WTC11 (cell line): ENCODE measurements at regions not wholly inside any gene's neighbourhood (a gene's known extent, or its start where the extent isn't known, plus 50 kb on each side); places are given as distances from the start of the nearest gene placed in this dataset.
"Not testable (repeated sequence)": the region's sequence is repeated elsewhere in the genome, so short reads cannot be mapped to it uniquely, and the experiment has no call there.

Source experiments
- ATAC-seq: fragments of 200-7000 bp; cut with Tn5 transposase; 2 replicates; pipeline ENCODE4 v1.10.0; 2021; ENCODE audit warnings: mild to moderate bottlenecking, moderate library complexity
- CTCF ChIA-PET: fragments of 300-600 bp; sonication (Branson Sonifier 250); formaldehyde crosslinking; loops from one replicate; lab custom pipeline; 2021; ENCODE audit warnings: antibody characterized with exemption; lab: Charles Lee
- POLR2A ChIA-PET: fragments of 350-600 bp; sonication (Branson Sonifier 250); formaldehyde crosslinking; loops from one replicate; lab custom pipeline; 2021; ENCODE audit warnings: antibody characterized with exemption; lab: Charles Lee
- DNase-seq: peaks from one replicate; pipeline ENCODE4 v3.0.0; 2021; ENCODE audit warnings: low spot score
- H3K27ac Mint-ChIP-seq: 2 replicates; pipeline ENCODE4 v1.8.0; 2021; ENCODE audit warnings: mixed read lengths
- H3K27me3 Mint-ChIP-seq: 2 replicates; pipeline ENCODE4 v1.8.0; 2021; ENCODE audit warnings: low read depth, mild to moderate bottlenecking, moderate library complexity, mixed read lengths
- H3K36me3 Mint-ChIP-seq: 2 replicates; pipeline ENCODE4 v1.8.0; 2021; ENCODE audit warnings: mixed read lengths
- H3K4me1 Mint-ChIP-seq: 2 replicates; pipeline ENCODE4 v1.8.0; 2022; ENCODE audit warnings: mixed read lengths
- H3K4me3 Mint-ChIP-seq: 2 replicates; pipeline ENCODE4 v1.8.0; 2021; ENCODE audit warnings: mild to moderate bottlenecking, moderate library complexity, mixed read lengths
- H3K9me3 Mint-ChIP-seq: 2 replicates; pipeline ENCODE4 v1.8.0; 2021; ENCODE audit warnings: mixed read lengths
- CBFB ChIP-seq: sonication (generic); formaldehyde crosslinking; IDR thresholded peaks from 2 replicates; pipeline ENCODE4 v1.8.1; 2022; ENCODE audit warnings: mild to moderate bottlenecking, low read depth, missing genetic modification reagents
- CREB1 ChIP-seq: sonication (generic); formaldehyde crosslinking; IDR thresholded peaks from 2 replicates; pipeline ENCODE4 v1.8.0; 2023; ENCODE audit warnings: mild to moderate bottlenecking, missing genetic modification reagents
- CREM ChIP-seq: sonication (generic); formaldehyde crosslinking; IDR thresholded peaks from 2 replicates; pipeline ENCODE4 v1.8.1; 2022; ENCODE audit warnings: mild to moderate bottlenecking, missing genetic modification reagents, moderate library complexity
- ETV6 ChIP-seq: sonication (generic); formaldehyde crosslinking; IDR thresholded peaks from 2 replicates; pipeline ENCODE4 v1.8.1; 2022; ENCODE audit warnings: mild to moderate bottlenecking, missing genetic modification reagents
- FOXK1 ChIP-seq: sonication (generic); formaldehyde crosslinking; IDR thresholded peaks from 2 replicates; pipeline ENCODE4 v1.8.0; 2022; ENCODE audit warnings: mild to moderate bottlenecking, moderate library complexity, missing genetic modification reagents
- GABPB1 ChIP-seq: sonication (generic); formaldehyde crosslinking; IDR thresholded peaks from 2 replicates; pipeline ENCODE4 v1.8.1; 2023; ENCODE audit warnings: mild to moderate bottlenecking, missing genetic modification reagents
- GRHL2 ChIP-seq: fragments of 250-450 bp; sonication (Bioruptor Pico); IDR thresholded peaks from 2 replicates; pipeline ENCODE4 v1.8.0; 2022; ENCODE audit warnings: mild to moderate bottlenecking, moderate library complexity; ENCODE audit not compliant: insufficient replicate concordance, severe bottlenecking
- JAZF1 ChIP-seq: fragments of 250-450 bp; sonication (Bioruptor Pico); IDR thresholded peaks from 2 replicates; pipeline ENCODE4 v1.9.0; 2021; ENCODE audit warnings: moderate library complexity, mild to moderate bottlenecking, inconsistent platforms
- MYBL2 ChIP-seq: sonication (generic); formaldehyde crosslinking; IDR thresholded peaks from 2 replicates; pipeline ENCODE4 v1.8.1; 2023; ENCODE audit warnings: mild to moderate bottlenecking, moderate library complexity, missing genetic modification reagents
- NR3C1 ChIP-seq: sonication (generic); formaldehyde crosslinking; conservative IDR thresholded peaks from 2 replicates; pipeline ENCODE4 v1.8.1; 2023; ENCODE audit warnings: low read depth, mild to moderate bottlenecking, missing genetic modification reagents
- PRRX2 ChIP-seq: fragments of 250-450 bp; sonication (Bioruptor Pico); IDR thresholded peaks from 2 replicates; pipeline ENCODE4 v1.8.0; 2021; ENCODE audit warnings: mild to moderate bottlenecking
- SMAD3 ChIP-seq: sonication (generic); formaldehyde crosslinking; IDR thresholded peaks from 2 replicates; pipeline ENCODE4 v1.8.0; 2022; ENCODE audit warnings: missing genetic modification reagents, mild to moderate bottlenecking, borderline replicate concordance
- TEAD4 ChIP-seq: sonication (generic); formaldehyde crosslinking; IDR thresholded peaks from 2 replicates; pipeline ENCODE4 v1.8.0; 2022; ENCODE audit warnings: mild to moderate bottlenecking, missing genetic modification reagents
- TP53 ChIP-seq: sonication (generic); formaldehyde crosslinking; IDR thresholded peaks from 2 replicates; pipeline ENCODE4 v1.8.1; 2023; ENCODE audit warnings: mild to moderate bottlenecking, missing genetic modification reagents
- ZBTB21 ChIP-seq: sonication (generic); formaldehyde crosslinking; IDR thresholded peaks from 2 replicates; pipeline ENCODE4 v1.8.1; 2023; ENCODE audit warnings: mild to moderate bottlenecking, missing genetic modification reagents, borderline replicate concordance
- ZNF121 ChIP-seq: sonication (generic); formaldehyde crosslinking; IDR thresholded peaks from 2 replicates; pipeline ENCODE4 v1.8.0; 2023; ENCODE audit warnings: missing genetic modification reagents
- ZNF138 ChIP-seq: sonication (generic); formaldehyde crosslinking; conservative IDR thresholded peaks from 2 replicates; pipeline ENCODE4 v1.8.1; 2022; ENCODE audit warnings: mild to moderate bottlenecking, moderate library complexity, missing genetic modification reagents
- ZNF263 ChIP-seq: sonication (generic); formaldehyde crosslinking; IDR thresholded peaks from 2 replicates; pipeline ENCODE4 v1.8.1; 2022; ENCODE audit warnings: low read depth, mild to moderate bottlenecking, moderate library complexity, missing genetic modification reagents
- ZNF396 ChIP-seq: fragments of 250-450 bp; sonication (Bioruptor Pico); IDR thresholded peaks from 2 replicates; pipeline ENCODE4 v1.8.0; 2021; ENCODE audit warnings: mild to moderate bottlenecking, moderate library complexity, borderline replicate concordance
- ZNF423 ChIP-seq: fragments of 250-450 bp; sonication (Bioruptor Pico); IDR thresholded peaks from 2 replicates; pipeline ENCODE4 v2.1.2; 2022; ENCODE audit warnings: mild to moderate bottlenecking, moderate library complexity
- TF ChIP-seq, protein P1 (sequence below): fragments of 200-600 bp; IDR thresholded peaks from 2 replicates; pipeline ENCODE4 v1.8.0; 2022; ENCODE audit warnings: antibody characterized with exemption
- TF ChIP-seq, protein P2 (sequence below): fragments of 250-450 bp; sonication (Bioruptor Pico); IDR thresholded peaks from 2 replicates; pipeline ENCODE4 v2.1.2; 2022; ENCODE audit warnings: mild to moderate bottlenecking, moderate library complexity
- TF ChIP-seq, protein P3 (sequence below): fragments of 250-450 bp; sonication (Bioruptor Pico); IDR thresholded peaks from 2 replicates; pipeline ENCODE4 v1.9.0; 2021; ENCODE audit warnings: mild to moderate bottlenecking

DNA sequence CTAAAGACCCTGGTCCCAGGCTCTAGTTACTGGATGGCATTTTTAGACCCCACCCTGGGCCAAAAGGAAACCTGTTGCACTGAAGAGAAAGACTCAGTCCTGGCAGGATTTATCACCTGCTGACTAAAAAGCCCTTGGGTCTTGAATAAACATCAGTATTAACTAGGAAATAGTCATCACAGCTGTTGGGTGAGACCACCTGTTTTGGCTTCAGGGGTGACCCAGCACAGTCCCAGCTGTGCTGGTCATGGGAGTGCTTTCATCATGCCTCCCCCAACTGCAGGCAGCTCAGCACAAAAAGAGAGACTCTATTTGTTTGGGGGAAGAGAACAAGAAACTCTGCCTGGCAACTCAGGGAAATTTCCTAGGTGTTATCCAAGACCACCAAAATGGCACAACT, 903.2 kb downstream of the C4orf33 start:
- Mint-ChIP-seq H3K9me3 (peaks cover 29% of the 10 kb centered on the region), H3K4me1 (peaks cover 7% of the 10 kb centered on the region), H3K4me3 (no peak overlapping the region), H3K27me3 (no peaks in the 10 kb centered on the region), H3K27ac (no peak overlapping the region), H3K36me3 (peaks cover 9% of the 10 kb centered on the region)
- ATAC-seq = no peak
- ChIA-PET POLR2A (no interaction called here), CTCF (no interaction called here)
- TF ChIP-seq TP53 (CRISPR knock-in tag) (no peak), GABPB1 (CRISPR knock-in tag) (no peak), PRRX2 (no peak), ZNF138 (no peak), ZNF423 (CRISPR knock-in tag) (no peak), FOXK1 (no peak), CREB1 (no peak), ZNF121 (no peak), MYBL2 (no peak), ZNF263 (no peak), ZBTB21 (CRISPR knock-in tag) (no peak), JAZF1 (CRISPR knock-in tag) (no peak), ETV6 (no peak), TEAD4 (CRISPR knock-in tag) (no peak), ZNF396 (CRISPR knock-in tag) (no peak), SMAD3 (no peak), GRHL2 (no peak)
- TF ChIP-seq, protein P1, sequence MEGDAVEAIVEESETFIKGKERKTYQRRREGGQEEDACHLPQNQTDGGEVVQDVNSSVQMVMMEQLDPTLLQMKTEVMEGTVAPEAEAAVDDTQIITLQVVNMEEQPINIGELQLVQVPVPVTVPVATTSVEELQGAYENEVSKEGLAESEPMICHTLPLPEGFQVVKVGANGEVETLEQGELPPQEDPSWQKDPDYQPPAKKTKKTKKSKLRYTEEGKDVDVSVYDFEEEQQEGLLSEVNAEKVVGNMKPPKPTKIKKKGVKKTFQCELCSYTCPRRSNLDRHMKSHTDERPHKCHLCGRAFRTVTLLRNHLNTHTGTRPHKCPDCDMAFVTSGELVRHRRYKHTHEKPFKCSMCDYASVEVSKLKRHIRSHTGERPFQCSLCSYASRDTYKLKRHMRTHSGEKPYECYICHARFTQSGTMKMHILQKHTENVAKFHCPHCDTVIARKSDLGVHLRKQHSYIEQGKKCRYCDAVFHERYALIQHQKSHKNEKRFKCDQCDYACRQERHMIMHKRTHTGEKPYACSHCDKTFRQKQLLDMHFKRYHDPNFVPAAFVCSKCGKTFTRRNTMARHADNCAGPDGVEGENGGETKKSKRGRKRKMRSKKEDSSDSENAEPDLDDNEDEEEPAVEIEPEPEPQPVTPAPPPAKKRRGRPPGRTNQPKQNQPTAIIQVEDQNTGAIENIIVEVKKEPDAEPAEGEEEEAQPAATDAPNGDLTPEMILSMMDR = no peak
- TF ChIP-seq, protein P2, sequence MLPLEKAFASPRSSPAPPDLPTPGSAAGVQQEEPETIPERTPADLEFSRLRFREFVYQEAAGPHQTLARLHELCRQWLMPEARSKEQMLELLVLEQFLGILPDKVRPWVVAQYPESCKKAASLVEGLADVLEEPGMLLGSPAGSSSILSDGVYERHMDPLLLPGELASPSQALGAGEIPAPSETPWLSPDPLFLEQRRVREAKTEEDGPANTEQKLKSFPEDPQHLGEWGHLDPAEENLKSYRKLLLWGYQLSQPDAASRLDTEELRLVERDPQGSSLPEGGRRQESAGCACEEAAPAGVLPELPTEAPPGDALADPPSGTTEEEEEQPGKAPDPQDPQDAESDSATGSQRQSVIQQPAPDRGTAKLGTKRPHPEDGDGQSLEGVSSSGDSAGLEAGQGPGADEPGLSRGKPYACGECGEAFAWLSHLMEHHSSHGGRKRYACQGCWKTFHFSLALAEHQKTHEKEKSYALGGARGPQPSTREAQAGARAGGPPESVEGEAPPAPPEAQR (CRISPR knock-in tag) = no peak
- TF ChIP-seq, protein P3, sequence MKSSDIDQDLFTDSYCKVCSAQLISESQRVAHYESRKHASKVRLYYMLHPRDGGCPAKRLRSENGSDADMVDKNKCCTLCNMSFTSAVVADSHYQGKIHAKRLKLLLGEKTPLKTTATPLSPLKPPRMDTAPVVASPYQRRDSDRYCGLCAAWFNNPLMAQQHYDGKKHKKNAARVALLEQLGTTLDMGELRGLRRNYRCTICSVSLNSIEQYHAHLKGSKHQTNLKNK (CRISPR knock-in tag) = no peak
- DNase-seq = no peak

DNA sequence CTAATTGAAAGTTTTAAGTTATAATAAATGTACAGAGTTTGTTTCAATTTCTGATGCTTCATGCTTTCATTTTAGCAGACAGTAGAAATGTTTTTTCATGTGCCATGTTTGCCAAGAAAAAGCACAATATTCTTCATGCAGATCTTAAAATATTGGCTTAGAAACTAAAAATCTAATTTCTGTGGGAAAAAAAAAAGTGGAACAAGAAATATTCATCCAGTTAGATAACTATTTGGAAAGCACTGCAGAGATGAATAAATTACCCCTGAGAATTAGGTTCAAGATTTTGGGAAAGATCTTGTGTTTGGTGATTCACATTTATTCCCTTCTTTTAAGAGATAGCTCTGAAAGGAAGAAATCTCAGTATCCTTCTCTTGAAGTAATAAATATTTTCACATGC, 912.5 kb downstream of the C4orf33 start:
- ChIA-PET CTCF (no interaction called here), POLR2A (no interaction called here)
- TF ChIP-seq NR3C1 (CRISPR knock-in tag) (no peak), ZNF263 (no peak)
- no peaks in the 10 kb centered on the region for H3K27me3 Mint-ChIP-seq
- no peak overlapping the region for H3K4me3 Mint-ChIP-seq
- peaks cover 4% of the 10 kb centered on the region for H3K9me3 Mint-ChIP-seq
- H3K27ac Mint-ChIP-seq = no peak overlapping the region
- no peak for DNase-seq
- H3K36me3 Mint-ChIP-seq = peaks cover 3% of the 10 kb centered on the region
- no peaks in the 10 kb centered on the region for H3K4me1 Mint-ChIP-seq
- no peak for ATAC-seq

DNA sequence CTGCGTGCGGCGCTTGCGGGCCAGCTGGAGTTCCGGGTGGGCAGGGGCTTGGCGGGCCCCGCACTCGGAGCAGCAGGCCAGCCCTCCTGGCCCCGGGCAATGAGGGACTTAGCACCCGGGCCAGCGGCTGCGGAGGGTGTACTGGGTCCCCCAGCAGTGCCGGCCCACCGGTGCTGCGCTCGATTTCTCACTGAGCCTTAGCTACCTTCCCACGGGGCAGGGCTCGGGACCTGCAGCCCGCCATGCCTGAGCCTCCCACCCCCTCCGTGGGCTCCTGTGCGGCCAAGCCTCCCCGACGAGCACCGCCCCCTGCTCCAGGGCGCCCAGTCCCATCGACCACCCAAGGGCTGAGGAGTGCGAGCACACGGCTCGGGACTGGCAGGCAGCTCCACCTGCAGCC, 916.9 kb downstream of the C4orf33 start:
- H3K27ac Mint-ChIP-seq, CTCF ChIA-PET, POLR2A ChIA-PET, H3K4me3 Mint-ChIP-seq, H3K4me1 Mint-ChIP-seq, DNase-seq, H3K27me3 Mint-ChIP-seq, ATAC-seq: not testable (repeated sequence)
- Mint-ChIP-seq H3K36me3 (peaks cover 18% of the 10 kb centered on the region), H3K9me3 (peaks cover 17% of the 10 kb centered on the region)

DNA sequence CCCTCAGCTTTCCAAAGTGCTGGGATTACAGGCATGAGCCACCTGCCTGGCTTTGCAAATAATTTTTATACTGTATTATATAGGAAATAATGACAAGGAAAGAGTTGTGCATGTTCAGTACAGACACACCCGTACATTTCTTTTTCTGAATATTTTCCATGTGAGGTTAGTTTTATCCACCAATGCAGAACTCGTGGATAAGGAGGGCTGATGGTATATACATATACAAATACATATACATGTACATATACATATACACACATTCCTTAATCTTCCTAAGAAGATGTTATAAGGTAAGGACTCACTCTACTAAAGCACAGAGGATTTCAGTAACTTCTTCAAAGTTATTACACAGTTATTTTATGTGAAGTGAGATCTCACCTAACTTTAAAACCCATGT, 925.8 kb downstream of the C4orf33 start:
- peaks cover 45% of the 10 kb centered on the region for H3K4me1 Mint-ChIP-seq
- H3K4me3 Mint-ChIP-seq = no peak overlapping the region
- ATAC-seq (no peak), DNase-seq (no peak)
- ChIA-PET POLR2A (no interaction called here), CTCF (no interaction called here)
- H3K27me3 Mint-ChIP-seq = no peaks in the 10 kb centered on the region
- TF ChIP-seq CBFB (no peak), CREM (no peak)
- H3K9me3 Mint-ChIP-seq = peaks cover 16% of the 10 kb centered on the region
- H3K27ac Mint-ChIP-seq = no peak overlapping the region
- peaks cover 18% of the 10 kb centered on the region for H3K36me3 Mint-ChIP-seq
